ENCODE measurements at regions not wholly inside any gene's neighbourhood (a gene's known extent, or its start where the extent isn't known, plus 50 kb on each side); places are given as distances from the start of the nearest gene placed in this dataset.
"Not testable (repeated sequence)": the region's sequence is repeated elsewhere in the genome, so short reads cannot be mapped to it uniquely, and the experiment has no call there.

DNA sequence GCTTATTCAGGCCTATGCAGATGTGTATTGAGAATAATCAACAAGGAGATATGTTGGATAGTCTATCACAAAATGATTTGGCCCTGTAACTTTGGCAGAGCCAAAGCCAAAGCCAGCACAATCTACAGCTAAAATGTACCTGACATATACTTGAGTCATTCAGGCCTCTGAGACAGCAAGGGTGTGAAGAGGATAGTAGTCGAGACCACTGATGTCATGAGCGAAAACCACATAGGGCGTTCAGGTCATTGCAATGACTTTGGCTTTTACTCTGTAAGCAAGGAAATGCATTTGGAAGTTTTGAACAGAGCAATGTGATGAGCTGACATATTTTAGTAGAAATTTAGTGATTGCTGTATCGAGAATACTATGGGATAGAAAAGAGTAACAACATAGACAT is 579.6 kb downstream of the AMY1C start:
- no peak overlapping the region for H3K4me3 ChIP-seq
- H3K9me3 ChIP-seq (ENCODE audit: low read depth): no peaks in the 10 kb centered on the region
- H3K36me3 ChIP-seq (replicated peaks; ENCODE audit: insufficient read depth, low read depth): no peaks in the 10 kb centered on the region
- no peak overlapping the region for H3K27ac ChIP-seq
- H3K4me1 ChIP-seq (ENCODE audit: insufficient read depth): no peaks in the 10 kb centered on the region
- H3K9me2 ChIP-seq (replicated peaks; ENCODE audit: insufficient read depth): no peaks in the 10 kb centered on the region
- DNase-seq (ENCODE audit: low spot score): no peak
- H3K4me2 ChIP-seq: no peak overlapping the region
- no peaks in the 10 kb centered on the region for H3K27me3 ChIP-seq
- TF ChIP-seq, protein P1, sequence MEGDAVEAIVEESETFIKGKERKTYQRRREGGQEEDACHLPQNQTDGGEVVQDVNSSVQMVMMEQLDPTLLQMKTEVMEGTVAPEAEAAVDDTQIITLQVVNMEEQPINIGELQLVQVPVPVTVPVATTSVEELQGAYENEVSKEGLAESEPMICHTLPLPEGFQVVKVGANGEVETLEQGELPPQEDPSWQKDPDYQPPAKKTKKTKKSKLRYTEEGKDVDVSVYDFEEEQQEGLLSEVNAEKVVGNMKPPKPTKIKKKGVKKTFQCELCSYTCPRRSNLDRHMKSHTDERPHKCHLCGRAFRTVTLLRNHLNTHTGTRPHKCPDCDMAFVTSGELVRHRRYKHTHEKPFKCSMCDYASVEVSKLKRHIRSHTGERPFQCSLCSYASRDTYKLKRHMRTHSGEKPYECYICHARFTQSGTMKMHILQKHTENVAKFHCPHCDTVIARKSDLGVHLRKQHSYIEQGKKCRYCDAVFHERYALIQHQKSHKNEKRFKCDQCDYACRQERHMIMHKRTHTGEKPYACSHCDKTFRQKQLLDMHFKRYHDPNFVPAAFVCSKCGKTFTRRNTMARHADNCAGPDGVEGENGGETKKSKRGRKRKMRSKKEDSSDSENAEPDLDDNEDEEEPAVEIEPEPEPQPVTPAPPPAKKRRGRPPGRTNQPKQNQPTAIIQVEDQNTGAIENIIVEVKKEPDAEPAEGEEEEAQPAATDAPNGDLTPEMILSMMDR (IDR thresholded peaks at IDR 0.05; ENCODE audit: poor library complexity): no peak
- TF ChIP-seq EZH2phosphoT487 (IDR thresholded peaks at IDR 0.05; ENCODE audit: low read depth, severe bottlenecking, unreplicated experiment) (no peak), EZH2 (IDR thresholded peaks at IDR 0.05; ENCODE audit: borderline replicate concordance) (no peak)
- 94% methylated on average over 4 of the region's 4 CpGs for WGBS (ENCODE audit: low lambda C conversion rate, missing lambda C conversion rate)
- H2AFZ ChIP-seq: no peak overlapping the region
- no peaks in the 10 kb centered on the region for H4K20me1 ChIP-seq (ENCODE audit: insufficient read depth, poor library complexity, severe bottlenecking)
- no peaks in the 10 kb centered on the region for H3K79me2 ChIP-seq

DNA sequence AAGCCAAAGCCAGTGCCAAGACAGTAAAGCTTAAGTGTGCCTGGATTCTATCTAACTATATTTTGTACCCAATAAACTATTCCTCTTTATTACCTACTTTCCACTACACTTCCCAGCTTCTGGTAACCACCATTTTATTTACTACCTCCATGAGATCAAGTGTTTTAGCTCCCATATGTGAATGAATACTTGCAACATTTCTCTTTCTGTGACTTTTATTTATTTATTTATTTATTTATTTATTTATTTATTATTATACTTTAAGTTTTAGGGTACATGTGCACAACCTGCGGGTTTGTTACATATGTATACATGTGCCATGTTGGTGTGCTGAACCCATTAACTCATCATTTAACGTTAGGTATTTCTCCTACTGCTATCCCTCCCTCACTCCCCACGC is 582.1 kb downstream of the AMY1C start:
- H3K27me3 ChIP-seq: no peaks in the 10 kb centered on the region
- 57% methylated on average over 3 of the region's 3 CpGs for WGBS (ENCODE audit: low lambda C conversion rate, missing lambda C conversion rate)
- H3K36me3 ChIP-seq (replicated peaks; ENCODE audit: insufficient read depth, low read depth): no peaks in the 10 kb centered on the region
- TF ChIP-seq, protein P1 (IDR thresholded peaks at IDR 0.05; ENCODE audit: poor library complexity): no peak
- no peak for TF ChIP-seq EZH2 (IDR thresholded peaks at IDR 0.05; ENCODE audit: borderline replicate concordance)
- TF ChIP-seq EZH2phosphoT487 (IDR thresholded peaks at IDR 0.05; ENCODE audit: low read depth, severe bottlenecking, unreplicated experiment): no peak
- no peaks in the 10 kb centered on the region for H3K9me3 ChIP-seq (ENCODE audit: low read depth)
- H2AFZ ChIP-seq: no peak overlapping the region
- no peak overlapping the region for H3K4me2 ChIP-seq
- H3K79me2 ChIP-seq: no peaks in the 10 kb centered on the region
- H3K27ac ChIP-seq: no peak overlapping the region
- H3K4me1 ChIP-seq (ENCODE audit: insufficient read depth): no peaks in the 10 kb centered on the region
- no peaks in the 10 kb centered on the region for H3K9me2 ChIP-seq (replicated peaks; ENCODE audit: insufficient read depth)
- H4K20me1 ChIP-seq (ENCODE audit: insufficient read depth, poor library complexity, severe bottlenecking): no peaks in the 10 kb centered on the region
- no peak overlapping the region for H3K4me3 ChIP-seq
- DNase-seq (ENCODE audit: low spot score): no peak

DNA sequence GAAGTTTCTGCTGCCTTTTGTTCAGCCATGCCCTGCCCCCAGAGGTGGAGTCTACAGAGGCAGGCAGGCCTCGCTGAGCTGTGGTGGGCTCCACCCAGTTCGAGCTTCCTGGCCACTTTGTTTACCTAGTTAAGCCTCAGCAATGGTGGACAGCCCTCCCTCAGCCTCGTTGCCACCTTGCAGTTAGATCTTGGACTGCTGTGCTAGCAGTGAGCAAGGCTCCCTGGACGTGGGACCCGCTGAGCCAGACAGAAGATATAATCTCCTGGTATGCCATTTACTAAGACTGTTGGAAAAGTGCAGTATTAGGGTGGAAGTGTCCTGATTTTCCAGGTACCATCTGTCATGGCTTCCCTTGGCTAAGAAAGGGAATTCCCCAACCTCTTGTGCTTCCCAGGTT is 588.2 kb downstream of the AMY1C start:
- not testable (repeated sequence) for H3K9me3 ChIP-seq (ENCODE audit: low read depth); H3K4me1 ChIP-seq (ENCODE audit: insufficient read depth); H3K9me2 ChIP-seq (replicated peaks; ENCODE audit: insufficient read depth); H3K36me3 ChIP-seq (replicated peaks; ENCODE audit: insufficient read depth, low read depth); H4K20me1 ChIP-seq (ENCODE audit: insufficient read depth, poor library complexity, severe bottlenecking); H3K4me2 ChIP-seq; H2AFZ ChIP-seq; DNase-seq (ENCODE audit: low spot score); H3K27ac ChIP-seq; H3K79me2 ChIP-seq; H3K27me3 ChIP-seq; H3K4me3 ChIP-seq
- WGBS (ENCODE audit: low lambda C conversion rate, missing lambda C conversion rate): 75% methylated on average over 5 of the region's 5 CpGs

DNA sequence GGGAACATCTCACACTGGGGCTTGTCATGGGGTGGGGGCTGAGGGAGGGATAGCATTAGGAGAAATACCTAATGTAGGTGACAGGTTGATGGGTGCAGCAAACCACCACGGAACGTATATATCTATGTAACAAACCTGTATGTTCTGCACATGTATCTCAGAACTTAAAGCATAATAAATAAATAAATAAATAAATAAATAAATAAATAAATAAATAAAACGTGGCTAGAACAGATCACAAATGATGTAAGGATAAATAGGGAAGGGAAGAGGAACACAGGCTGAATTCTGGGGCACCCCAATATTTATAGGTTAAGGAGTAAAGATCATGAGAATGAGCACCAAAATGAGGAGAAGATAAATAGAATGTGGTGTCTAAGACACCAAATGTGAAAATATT is 592.2 kb downstream of the AMY1C start:
- TF ChIP-seq EZH2phosphoT487 (IDR thresholded peaks at IDR 0.05; ENCODE audit: low read depth, severe bottlenecking, unreplicated experiment) (no peak), EZH2 (IDR thresholded peaks at IDR 0.05; ENCODE audit: borderline replicate concordance) (no peak)
- TF ChIP-seq, protein P1 (IDR thresholded peaks at IDR 0.05; ENCODE audit: poor library complexity): no peak
- no peaks in the 10 kb centered on the region for H3K9me3 ChIP-seq (ENCODE audit: low read depth)
- H3K4me1 ChIP-seq (ENCODE audit: insufficient read depth): no peaks in the 10 kb centered on the region
- H3K36me3 ChIP-seq (replicated peaks; ENCODE audit: insufficient read depth, low read depth): no peaks in the 10 kb centered on the region
- H3K79me2 ChIP-seq: no peaks in the 10 kb centered on the region
- no peak overlapping the region for H3K4me2 ChIP-seq
- 64% methylated on average over 3 of the region's 3 CpGs for WGBS (ENCODE audit: low lambda C conversion rate, missing lambda C conversion rate)
- H3K27me3 ChIP-seq: no peaks in the 10 kb centered on the region
- no peaks in the 10 kb centered on the region for H3K9me2 ChIP-seq (replicated peaks; ENCODE audit: insufficient read depth)
- H2AFZ ChIP-seq: no peak overlapping the region
- H4K20me1 ChIP-seq (ENCODE audit: insufficient read depth, poor library complexity, severe bottlenecking): no peaks in the 10 kb centered on the region
- H3K4me3 ChIP-seq: no peak overlapping the region
- no peak for DNase-seq (ENCODE audit: low spot score)
- H3K27ac ChIP-seq: no peak overlapping the region
